H1 (cell line): ENCODE measurements at regions not wholly inside any gene's neighbourhood (a gene's known extent, or its start where the extent isn't known, plus 50 kb on each side); places are given as distances from the start of the nearest gene placed in this dataset.

ENCODE experiments used
- CHD1 ChIP-seq: IDR thresholded peaks from 2 replicates; pipeline ENCODE4 v1.6.1; 2012; ENCODE audit warnings: low read depth, low read length, improper control_type of control experiment
- GABPA ChIP-seq: IDR thresholded peaks from 2 replicates; pipeline ENCODE4 v1.6.1; 2011; ENCODE audit warnings: mild to moderate bottlenecking, low read length, moderate library complexity, borderline replicate concordance; ENCODE audit not compliant: insufficient read depth
- HDAC6 ChIP-seq: IDR thresholded peaks from one replicate; pipeline ENCODE4 v1.7.1; 2012; ENCODE audit warnings: low read depth, mild to moderate bottlenecking, inconsistent platforms, low read length, moderate library complexity
- JUND ChIP-seq: IDR thresholded peaks from 2 replicates; pipeline ENCODE4 v1.6.1; 2011; ENCODE audit warnings: mild to moderate bottlenecking, improper control_type of control experiment, low read length
- NANOG ChIP-seq: IDR thresholded peaks from 2 replicates; pipeline ENCODE4 v1.6.1; 2011; ENCODE audit warnings: low read length, low read depth, mild to moderate bottlenecking, inconsistent platforms; ENCODE audit not compliant: insufficient read depth, poor library complexity, severe bottlenecking
- RNF2 ChIP-seq: fragments of 200-900, 300-1000 bp; sonication (generic); IDR thresholded peaks from 2 replicates; pipeline ENCODE4 v1.7.1; 2016; ENCODE audit warnings: borderline replicate concordance, low read depth, mild to moderate bottlenecking, antibody characterized with exemption, low read length; ENCODE audit not compliant: poor library complexity, severe bottlenecking; ENCODE audit errors: missing control alignments
- TBP ChIP-seq: IDR thresholded peaks from 2 replicates; pipeline ENCODE4 v1.6.1; 2011; ENCODE audit warnings: low read depth, low read length, improper control_type of control experiment
- TEAD4 ChIP-seq: IDR thresholded peaks from 2 replicates; pipeline ENCODE4 v1.6.1; 2012; ENCODE audit warnings: low read depth, low read length, inconsistent platforms, mixed read lengths
- TF ChIP-seq, protein P1 (sequence below): fragments of 300-600 bp; sonication (generic); IDR thresholded peaks from 2 replicates; pipeline ENCODE4 v1.7.1; 2012; ENCODE audit warnings: low read length, moderate library complexity, mild to moderate bottlenecking, inconsistent platforms; ENCODE audit not compliant: insufficient replicate concordance
- TF ChIP-seq, protein P2 (sequence below): IDR thresholded peaks from 2 replicates; pipeline ENCODE4 v1.6.1; 2012; ENCODE audit warnings: inconsistent platforms
- TF ChIP-seq, protein P3 (sequence below): IDR thresholded peaks from 2 replicates; pipeline ENCODE4 v1.6.1; 2012; ENCODE audit warnings: inconsistent platforms

DNA sequence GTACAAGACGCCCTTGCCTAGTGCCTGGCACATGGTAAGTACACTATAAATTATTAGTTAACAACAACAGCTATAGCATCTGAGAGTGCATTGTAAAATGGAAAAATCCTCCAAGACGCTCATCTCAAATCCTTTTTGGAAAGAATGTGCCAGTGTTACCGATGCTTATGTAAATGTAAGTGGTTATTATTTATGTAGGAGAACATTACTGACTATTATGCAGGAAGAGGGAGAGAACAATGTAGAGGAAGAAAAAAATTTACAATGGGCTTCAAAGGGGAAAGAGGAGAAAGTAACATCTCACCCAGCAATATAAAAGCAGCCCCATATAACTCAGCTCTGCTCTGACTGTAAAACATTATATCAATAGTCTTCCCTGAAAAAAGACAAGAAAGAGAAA lies 155.3 kb upstream of the LPP start (continued):
- TF ChIP-seq, protein P1, sequence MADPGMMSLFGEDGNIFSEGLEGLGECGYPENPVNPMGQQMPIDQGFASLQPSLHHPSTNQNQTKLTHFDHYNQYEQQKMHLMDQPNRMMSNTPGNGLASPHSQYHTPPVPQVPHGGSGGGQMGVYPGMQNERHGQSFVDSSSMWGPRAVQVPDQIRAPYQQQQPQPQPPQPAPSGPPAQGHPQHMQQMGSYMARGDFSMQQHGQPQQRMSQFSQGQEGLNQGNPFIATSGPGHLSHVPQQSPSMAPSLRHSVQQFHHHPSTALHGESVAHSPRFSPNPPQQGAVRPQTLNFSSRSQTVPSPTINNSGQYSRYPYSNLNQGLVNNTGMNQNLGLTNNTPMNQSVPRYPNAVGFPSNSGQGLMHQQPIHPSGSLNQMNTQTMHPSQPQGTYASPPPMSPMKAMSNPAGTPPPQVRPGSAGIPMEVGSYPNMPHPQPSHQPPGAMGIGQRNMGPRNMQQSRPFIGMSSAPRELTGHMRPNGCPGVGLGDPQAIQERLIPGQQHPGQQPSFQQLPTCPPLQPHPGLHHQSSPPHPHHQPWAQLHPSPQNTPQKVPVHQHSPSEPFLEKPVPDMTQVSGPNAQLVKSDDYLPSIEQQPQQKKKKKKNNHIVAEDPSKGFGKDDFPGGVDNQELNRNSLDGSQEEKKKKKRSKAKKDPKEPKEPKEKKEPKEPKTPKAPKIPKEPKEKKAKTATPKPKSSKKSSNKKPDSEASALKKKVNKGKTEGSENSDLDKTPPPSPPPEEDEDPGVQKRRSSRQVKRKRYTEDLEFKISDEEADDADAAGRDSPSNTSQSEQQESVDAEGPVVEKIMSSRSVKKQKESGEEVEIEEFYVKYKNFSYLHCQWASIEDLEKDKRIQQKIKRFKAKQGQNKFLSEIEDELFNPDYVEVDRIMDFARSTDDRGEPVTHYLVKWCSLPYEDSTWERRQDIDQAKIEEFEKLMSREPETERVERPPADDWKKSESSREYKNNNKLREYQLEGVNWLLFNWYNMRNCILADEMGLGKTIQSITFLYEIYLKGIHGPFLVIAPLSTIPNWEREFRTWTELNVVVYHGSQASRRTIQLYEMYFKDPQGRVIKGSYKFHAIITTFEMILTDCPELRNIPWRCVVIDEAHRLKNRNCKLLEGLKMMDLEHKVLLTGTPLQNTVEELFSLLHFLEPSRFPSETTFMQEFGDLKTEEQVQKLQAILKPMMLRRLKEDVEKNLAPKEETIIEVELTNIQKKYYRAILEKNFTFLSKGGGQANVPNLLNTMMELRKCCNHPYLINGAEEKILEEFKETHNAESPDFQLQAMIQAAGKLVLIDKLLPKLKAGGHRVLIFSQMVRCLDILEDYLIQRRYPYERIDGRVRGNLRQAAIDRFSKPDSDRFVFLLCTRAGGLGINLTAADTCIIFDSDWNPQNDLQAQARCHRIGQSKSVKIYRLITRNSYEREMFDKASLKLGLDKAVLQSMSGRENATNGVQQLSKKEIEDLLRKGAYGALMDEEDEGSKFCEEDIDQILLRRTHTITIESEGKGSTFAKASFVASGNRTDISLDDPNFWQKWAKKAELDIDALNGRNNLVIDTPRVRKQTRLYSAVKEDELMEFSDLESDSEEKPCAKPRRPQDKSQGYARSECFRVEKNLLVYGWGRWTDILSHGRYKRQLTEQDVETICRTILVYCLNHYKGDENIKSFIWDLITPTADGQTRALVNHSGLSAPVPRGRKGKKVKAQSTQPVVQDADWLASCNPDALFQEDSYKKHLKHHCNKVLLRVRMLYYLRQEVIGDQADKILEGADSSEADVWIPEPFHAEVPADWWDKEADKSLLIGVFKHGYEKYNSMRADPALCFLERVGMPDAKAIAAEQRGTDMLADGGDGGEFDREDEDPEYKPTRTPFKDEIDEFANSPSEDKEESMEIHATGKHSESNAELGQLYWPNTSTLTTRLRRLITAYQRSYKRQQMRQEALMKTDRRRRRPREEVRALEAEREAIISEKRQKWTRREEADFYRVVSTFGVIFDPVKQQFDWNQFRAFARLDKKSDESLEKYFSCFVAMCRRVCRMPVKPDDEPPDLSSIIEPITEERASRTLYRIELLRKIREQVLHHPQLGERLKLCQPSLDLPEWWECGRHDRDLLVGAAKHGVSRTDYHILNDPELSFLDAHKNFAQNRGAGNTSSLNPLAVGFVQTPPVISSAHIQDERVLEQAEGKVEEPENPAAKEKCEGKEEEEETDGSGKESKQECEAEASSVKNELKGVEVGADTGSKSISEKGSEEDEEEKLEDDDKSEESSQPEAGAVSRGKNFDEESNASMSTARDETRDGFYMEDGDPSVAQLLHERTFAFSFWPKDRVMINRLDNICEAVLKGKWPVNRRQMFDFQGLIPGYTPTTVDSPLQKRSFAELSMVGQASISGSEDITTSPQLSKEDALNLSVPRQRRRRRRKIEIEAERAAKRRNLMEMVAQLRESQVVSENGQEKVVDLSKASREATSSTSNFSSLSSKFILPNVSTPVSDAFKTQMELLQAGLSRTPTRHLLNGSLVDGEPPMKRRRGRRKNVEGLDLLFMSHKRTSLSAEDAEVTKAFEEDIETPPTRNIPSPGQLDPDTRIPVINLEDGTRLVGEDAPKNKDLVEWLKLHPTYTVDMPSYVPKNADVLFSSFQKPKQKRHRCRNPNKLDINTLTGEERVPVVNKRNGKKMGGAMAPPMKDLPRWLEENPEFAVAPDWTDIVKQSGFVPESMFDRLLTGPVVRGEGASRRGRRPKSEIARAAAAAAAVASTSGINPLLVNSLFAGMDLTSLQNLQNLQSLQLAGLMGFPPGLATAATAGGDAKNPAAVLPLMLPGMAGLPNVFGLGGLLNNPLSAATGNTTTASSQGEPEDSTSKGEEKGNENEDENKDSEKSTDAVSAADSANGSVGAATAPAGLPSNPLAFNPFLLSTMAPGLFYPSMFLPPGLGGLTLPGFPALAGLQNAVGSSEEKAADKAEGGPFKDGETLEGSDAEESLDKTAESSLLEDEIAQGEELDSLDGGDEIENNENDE: no peak
- no peak for TF ChIP-seq HDAC6
- no peak for TF ChIP-seq JUND
- no peak for TF ChIP-seq NANOG
- no peak for TF ChIP-seq TBP
- TF ChIP-seq CHD1: no peak
- no peak for TF ChIP-seq GABPA
- TF ChIP-seq, protein P2, sequence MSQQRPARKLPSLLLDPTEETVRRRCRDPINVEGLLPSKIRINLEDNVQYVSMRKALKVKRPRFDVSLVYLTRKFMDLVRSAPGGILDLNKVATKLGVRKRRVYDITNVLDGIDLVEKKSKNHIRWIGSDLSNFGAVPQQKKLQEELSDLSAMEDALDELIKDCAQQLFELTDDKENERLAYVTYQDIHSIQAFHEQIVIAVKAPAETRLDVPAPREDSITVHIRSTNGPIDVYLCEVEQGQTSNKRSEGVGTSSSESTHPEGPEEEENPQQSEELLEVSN: no peak
- no peak for TF ChIP-seq TEAD4
- TF ChIP-seq RNF2: no peak
- TF ChIP-seq, protein P3, sequence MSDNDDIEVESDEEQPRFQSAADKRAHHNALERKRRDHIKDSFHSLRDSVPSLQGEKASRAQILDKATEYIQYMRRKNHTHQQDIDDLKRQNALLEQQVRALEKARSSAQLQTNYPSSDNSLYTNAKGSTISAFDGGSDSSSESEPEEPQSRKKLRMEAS: no peak
